A673 (cell line): ENCODE measurements at regions not wholly inside any gene's neighbourhood (a gene's known extent, or its start where the extent isn't known, plus 50 kb on each side); places are given as distances from the start of the nearest gene placed in this dataset.

ENCODE experiments used
- EZH2 ChIP-seq: fragments of 200-600 bp; sonication (generic); IDR thresholded peaks from 2 replicates; pipeline ENCODE4 v1.6.1; 2017; ENCODE audit warnings: borderline replicate concordance, low read depth, mild to moderate bottlenecking, mixed read lengths, antibody characterized with exemption, low read length; ENCODE audit not compliant: poor library complexity, severe bottlenecking
- TF ChIP-seq, protein P1 (sequence below): fragments of 300-800, 200-600 bp; sonication (generic); conservative IDR thresholded peaks from 2 replicates; pipeline ENCODE4 v1.5.1; 2017; ENCODE audit warnings: low read depth, mild to moderate bottlenecking, antibody characterized with exemption, low read length, moderate library complexity, mixed read lengths

GRCh38 chr2:235414422-235414821, 79.4 kb upstream of the AGAP1 start:
- TF ChIP-seq, protein P1, sequence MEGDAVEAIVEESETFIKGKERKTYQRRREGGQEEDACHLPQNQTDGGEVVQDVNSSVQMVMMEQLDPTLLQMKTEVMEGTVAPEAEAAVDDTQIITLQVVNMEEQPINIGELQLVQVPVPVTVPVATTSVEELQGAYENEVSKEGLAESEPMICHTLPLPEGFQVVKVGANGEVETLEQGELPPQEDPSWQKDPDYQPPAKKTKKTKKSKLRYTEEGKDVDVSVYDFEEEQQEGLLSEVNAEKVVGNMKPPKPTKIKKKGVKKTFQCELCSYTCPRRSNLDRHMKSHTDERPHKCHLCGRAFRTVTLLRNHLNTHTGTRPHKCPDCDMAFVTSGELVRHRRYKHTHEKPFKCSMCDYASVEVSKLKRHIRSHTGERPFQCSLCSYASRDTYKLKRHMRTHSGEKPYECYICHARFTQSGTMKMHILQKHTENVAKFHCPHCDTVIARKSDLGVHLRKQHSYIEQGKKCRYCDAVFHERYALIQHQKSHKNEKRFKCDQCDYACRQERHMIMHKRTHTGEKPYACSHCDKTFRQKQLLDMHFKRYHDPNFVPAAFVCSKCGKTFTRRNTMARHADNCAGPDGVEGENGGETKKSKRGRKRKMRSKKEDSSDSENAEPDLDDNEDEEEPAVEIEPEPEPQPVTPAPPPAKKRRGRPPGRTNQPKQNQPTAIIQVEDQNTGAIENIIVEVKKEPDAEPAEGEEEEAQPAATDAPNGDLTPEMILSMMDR = no peak
- TF ChIP-seq EZH2 = no peak
